ENCODE measurements at regions not wholly inside any gene's neighbourhood (a gene's known extent, or its start where the extent isn't known, plus 50 kb on each side); places are given as distances from the start of the nearest gene placed in this dataset.

- Histone ChIP-seq H3K27ac (no peak overlapping the region), H3K4me1 (no peaks in the 10 kb centered on the region), H3K4me3 (ENCODE audit: low read depth, low read length) (no peak overlapping the region), H3K9me3 (ENCODE audit: control insufficient read depth, low read length) (no peaks in the 10 kb centered on the region), H3K79me2 (no peaks in the 10 kb centered on the region), H3K36me3 (ENCODE audit: control insufficient read depth, insufficient read depth, low read length) (no peaks in the 10 kb centered on the region), H2AFZ (no peak overlapping the region), H3K4me2 (ENCODE audit: low read length) (no peak overlapping the region), H3K27me3 (ENCODE audit: control insufficient read depth, insufficient read depth, low read length) (no peaks in the 10 kb centered on the region), H3K9ac (no peak overlapping the region)
- TF ChIP-seq, protein P1, sequence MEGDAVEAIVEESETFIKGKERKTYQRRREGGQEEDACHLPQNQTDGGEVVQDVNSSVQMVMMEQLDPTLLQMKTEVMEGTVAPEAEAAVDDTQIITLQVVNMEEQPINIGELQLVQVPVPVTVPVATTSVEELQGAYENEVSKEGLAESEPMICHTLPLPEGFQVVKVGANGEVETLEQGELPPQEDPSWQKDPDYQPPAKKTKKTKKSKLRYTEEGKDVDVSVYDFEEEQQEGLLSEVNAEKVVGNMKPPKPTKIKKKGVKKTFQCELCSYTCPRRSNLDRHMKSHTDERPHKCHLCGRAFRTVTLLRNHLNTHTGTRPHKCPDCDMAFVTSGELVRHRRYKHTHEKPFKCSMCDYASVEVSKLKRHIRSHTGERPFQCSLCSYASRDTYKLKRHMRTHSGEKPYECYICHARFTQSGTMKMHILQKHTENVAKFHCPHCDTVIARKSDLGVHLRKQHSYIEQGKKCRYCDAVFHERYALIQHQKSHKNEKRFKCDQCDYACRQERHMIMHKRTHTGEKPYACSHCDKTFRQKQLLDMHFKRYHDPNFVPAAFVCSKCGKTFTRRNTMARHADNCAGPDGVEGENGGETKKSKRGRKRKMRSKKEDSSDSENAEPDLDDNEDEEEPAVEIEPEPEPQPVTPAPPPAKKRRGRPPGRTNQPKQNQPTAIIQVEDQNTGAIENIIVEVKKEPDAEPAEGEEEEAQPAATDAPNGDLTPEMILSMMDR (IDR thresholded peaks at IDR 0.05) = no peak
Measured at GRCh38 chr1:118335331-118335732, 150.3 kb upstream of the SPAG17 start.

- no peak overlapping the region for H3K4me2 ChIP-seq (ENCODE audit: low read length)
- no peaks in the 10 kb centered on the region for H3K9me3 ChIP-seq (ENCODE audit: control insufficient read depth, low read length)
- H3K27me3 ChIP-seq (ENCODE audit: control insufficient read depth, insufficient read depth, low read length) = no peaks in the 10 kb centered on the region
- no peak overlapping the region for H2AFZ ChIP-seq
- no peaks in the 10 kb centered on the region for H3K36me3 ChIP-seq (ENCODE audit: control insufficient read depth, insufficient read depth, low read length)
- H3K4me1 ChIP-seq = no peaks in the 10 kb centered on the region
- no peak overlapping the region for H3K4me3 ChIP-seq (ENCODE audit: low read depth, low read length)
- no peak overlapping the region for H3K9ac ChIP-seq
- no peak overlapping the region for H3K27ac ChIP-seq
- no peaks in the 10 kb centered on the region for H3K79me2 ChIP-seq
- TF ChIP-seq, protein P1 (IDR thresholded peaks at IDR 0.05) = no peak
Measured at GRCh38 chr1:118334506-118334905, 149.5 kb upstream of the SPAG17 start.

- H3K27ac ChIP-seq = no peak overlapping the region
- no peaks in the 10 kb centered on the region for H3K4me1 ChIP-seq
- H3K4me2 ChIP-seq (ENCODE audit: low read length) = no peak overlapping the region
- TF ChIP-seq, protein P1 (IDR thresholded peaks at IDR 0.05) = no peak
- H3K36me3 ChIP-seq (ENCODE audit: control insufficient read depth, insufficient read depth, low read length) = no peaks in the 10 kb centered on the region
- no peaks in the 10 kb centered on the region for H3K79me2 ChIP-seq
- no peaks in the 10 kb centered on the region for H3K9me3 ChIP-seq (ENCODE audit: control insufficient read depth, low read length)
- no peak overlapping the region for H2AFZ ChIP-seq
- H3K9ac ChIP-seq = no peak overlapping the region
- no peaks in the 10 kb centered on the region for H3K27me3 ChIP-seq (ENCODE audit: control insufficient read depth, insufficient read depth, low read length)
- H3K4me3 ChIP-seq (ENCODE audit: low read depth, low read length) = no peak overlapping the region
Measured at GRCh38 chr1:118333601-118334210, 148.7 kb upstream of the SPAG17 start.

DNA sequence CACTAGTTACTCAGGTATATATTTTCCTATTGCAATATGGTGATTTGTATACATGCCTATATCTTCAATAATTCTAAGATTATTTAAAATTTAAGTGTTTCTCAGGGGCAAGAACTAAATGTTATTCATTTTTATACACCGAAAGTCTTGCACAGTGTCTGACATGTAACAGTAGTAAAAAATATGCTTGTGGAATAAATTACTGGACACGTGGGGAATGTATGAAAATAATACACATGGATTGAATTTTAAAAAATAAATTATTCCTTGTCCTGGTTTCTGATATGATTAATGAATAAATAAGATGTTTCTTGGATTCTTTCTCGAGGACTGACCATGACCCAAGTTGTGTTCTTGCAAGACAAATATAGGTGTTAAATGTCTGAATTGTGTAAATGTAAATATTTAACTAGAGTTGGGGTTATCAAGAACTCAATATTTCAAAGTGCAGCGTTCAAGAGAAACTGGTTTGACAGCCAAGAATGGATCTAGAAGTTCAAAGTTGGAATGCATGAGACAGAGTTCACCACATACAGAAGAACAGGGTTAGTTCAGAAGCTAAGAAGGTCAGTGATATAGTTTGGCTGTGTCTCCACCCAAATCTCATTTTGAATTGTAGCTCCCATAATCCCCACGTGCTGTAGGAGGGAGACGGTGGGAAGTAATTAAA lies 142.1 kb upstream of the SPAG17 start:
- TF ChIP-seq, protein P1 (IDR thresholded peaks at IDR 0.05) = no peak
- no peaks in the 10 kb centered on the region for H3K36me3 ChIP-seq (ENCODE audit: control insufficient read depth, insufficient read depth, low read length)
- no peaks in the 10 kb centered on the region for H3K9me3 ChIP-seq (ENCODE audit: control insufficient read depth, low read length)
- H3K27me3 ChIP-seq (ENCODE audit: control insufficient read depth, insufficient read depth, low read length) = no peaks in the 10 kb centered on the region
- no peak overlapping the region for H3K4me3 ChIP-seq (ENCODE audit: low read depth, low read length)
- H3K4me2 ChIP-seq (ENCODE audit: low read length) = no peak overlapping the region
- H3K27ac ChIP-seq = no peak overlapping the region
- H3K4me1 ChIP-seq = no peaks in the 10 kb centered on the region
- H3K9ac ChIP-seq = no peak overlapping the region
- H2AFZ ChIP-seq = no peak overlapping the region
- no peaks in the 10 kb centered on the region for H3K79me2 ChIP-seq

All from parathyroid adenoma (tissue), 2 donors.